ENCODE measurements at regions not wholly inside any gene's neighbourhood (a gene's known extent, or its start where the extent isn't known, plus 50 kb on each side); places are given as distances from the start of the nearest gene placed in this dataset.

DNA sequence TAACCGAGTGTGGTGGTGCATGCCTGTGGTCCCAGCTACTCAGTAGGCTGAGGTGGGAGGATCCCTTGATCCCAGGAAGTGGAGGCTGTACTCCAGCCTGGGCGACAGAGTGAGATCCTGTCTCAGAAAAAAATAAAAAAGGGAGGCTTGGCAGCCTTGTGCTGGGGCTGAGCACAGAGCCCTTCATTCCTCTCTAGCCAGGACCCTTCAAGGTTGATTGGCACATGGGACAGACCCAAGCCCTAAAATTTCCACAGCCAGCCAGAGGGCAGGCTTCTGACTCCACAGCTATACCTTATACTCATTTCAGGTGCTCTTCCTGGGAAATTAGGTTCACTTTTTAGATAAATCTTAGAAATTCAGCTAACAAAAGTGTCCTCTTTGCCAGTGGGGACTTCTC is 553.0 kb upstream of the CPEB2 start:
- TF ChIP-seq, protein P1, sequence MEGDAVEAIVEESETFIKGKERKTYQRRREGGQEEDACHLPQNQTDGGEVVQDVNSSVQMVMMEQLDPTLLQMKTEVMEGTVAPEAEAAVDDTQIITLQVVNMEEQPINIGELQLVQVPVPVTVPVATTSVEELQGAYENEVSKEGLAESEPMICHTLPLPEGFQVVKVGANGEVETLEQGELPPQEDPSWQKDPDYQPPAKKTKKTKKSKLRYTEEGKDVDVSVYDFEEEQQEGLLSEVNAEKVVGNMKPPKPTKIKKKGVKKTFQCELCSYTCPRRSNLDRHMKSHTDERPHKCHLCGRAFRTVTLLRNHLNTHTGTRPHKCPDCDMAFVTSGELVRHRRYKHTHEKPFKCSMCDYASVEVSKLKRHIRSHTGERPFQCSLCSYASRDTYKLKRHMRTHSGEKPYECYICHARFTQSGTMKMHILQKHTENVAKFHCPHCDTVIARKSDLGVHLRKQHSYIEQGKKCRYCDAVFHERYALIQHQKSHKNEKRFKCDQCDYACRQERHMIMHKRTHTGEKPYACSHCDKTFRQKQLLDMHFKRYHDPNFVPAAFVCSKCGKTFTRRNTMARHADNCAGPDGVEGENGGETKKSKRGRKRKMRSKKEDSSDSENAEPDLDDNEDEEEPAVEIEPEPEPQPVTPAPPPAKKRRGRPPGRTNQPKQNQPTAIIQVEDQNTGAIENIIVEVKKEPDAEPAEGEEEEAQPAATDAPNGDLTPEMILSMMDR (conservative IDR thresholded peaks at IDR 0.05; ENCODE audit: low read depth, low read length): no peak
- TF ChIP-seq EZH2 (IDR thresholded peaks at IDR 0.05; ENCODE audit: low read length, unreplicated experiment) (no peak), EZH2phosphoT487 (IDR thresholded peaks at IDR 0.05; ENCODE audit: borderline replicate concordance, low read length) (no peak)
